CD4-positive, CD25-positive, alpha-beta regulatory T cell (primary cell): ENCODE measurements at regions not wholly inside any gene's neighbourhood (a gene's known extent, or its start where the extent isn't known, plus 50 kb on each side); places are given as distances from the start of the nearest gene placed in this dataset.

Experiments used
- ATAC-seq, 2 donors: fragments of 150-1000 bp; cut with Tn5 transposase; one replicate each; pipeline ENCODE4 v1.10.0; 2021; ENCODE audit warnings: low read depth in 2 of 2, moderate number of reproducible peaks in 2 of 2, moderate library complexity in 1 of 2
- DNase-seq, 3 donors: peaks; one replicate each; pipeline versions ENCODE4 v3.0.0 to v3.0.0-alpha.2; 2012 to 2022; ENCODE audit warnings: mixed read lengths in 1 of 3
- H3K27ac ChIP-seq: one replicate; pipeline ENCODE4 v1.7.0; 2013; ENCODE audit warnings: mild to moderate bottlenecking, low read length; ENCODE audit not compliant: insufficient read depth, poor library complexity, severe bottlenecking
- H3K27me3 ChIP-seq: one replicate; pipeline ENCODE4 v1.7.0; 2013; ENCODE audit warnings: low read length; ENCODE audit not compliant: control insufficient read depth, insufficient read depth
- H3K36me3 ChIP-seq: one replicate; pipeline ENCODE4 v1.7.0; 2013; ENCODE audit warnings: mild to moderate bottlenecking, low read length, moderate library complexity; ENCODE audit not compliant: control insufficient read depth, insufficient read depth
- H3K4me1 ChIP-seq: 2 replicates; pipeline ENCODE4 v1.7.0; 2013; ENCODE audit warnings: mild to moderate bottlenecking, low read length; ENCODE audit not compliant: insufficient read depth, control insufficient read depth, poor library complexity, severe bottlenecking
- H3K4me3 ChIP-seq: one replicate; pipeline ENCODE4 v1.7.0; 2013; ENCODE audit warnings: low read depth, mild to moderate bottlenecking, low read length, moderate library complexity
- H3K9me3 ChIP-seq, 2 experiments: 1 replicate in 1 of 2; 2 replicates in 1 of 2; pipeline ENCODE4 v1.7.0; 2013; ENCODE audit warnings: low read length in 2 of 2, mild to moderate bottlenecking in 1 of 2, moderate library complexity in 1 of 2; ENCODE audit not compliant: control insufficient read depth in 2 of 2
- H3K27ac Mint-ChIP-seq, 3 donors: one replicate each; pipeline ENCODE4 v1.8.0; 2020 to 2022; ENCODE audit warnings: mild to moderate bottlenecking in 3 of 3, mixed read lengths in 3 of 3, moderate library complexity in 2 of 3
- H3K27me3 Mint-ChIP-seq: one replicate; pipeline ENCODE4 v1.8.0; 2022; ENCODE audit warnings: mild to moderate bottlenecking, mixed read lengths
- H3K36me3 Mint-ChIP-seq: one replicate; pipeline ENCODE4 v1.8.0; 2020; ENCODE audit warnings: mixed read lengths
- H3K4me1 Mint-ChIP-seq, 4 donors: one replicate each; pipeline ENCODE4 v1.8.0; 2020 to 2022; ENCODE audit warnings: mixed read lengths in 4 of 4, mild to moderate bottlenecking in 1 of 4
- H3K4me3 Mint-ChIP-seq, 4 donors: one replicate each; pipeline ENCODE4 v1.8.0; 2020 to 2022; ENCODE audit warnings: mild to moderate bottlenecking in 4 of 4, mixed read lengths in 4 of 4, moderate library complexity in 3 of 4
- H3K9me3 Mint-ChIP-seq, 7 donors: one replicate each; pipeline ENCODE4 v1.8.0; 2020 to 2022; ENCODE audit warnings: mixed read lengths in 7 of 7, mild to moderate bottlenecking in 3 of 7, moderate library complexity in 2 of 7

DNA sequence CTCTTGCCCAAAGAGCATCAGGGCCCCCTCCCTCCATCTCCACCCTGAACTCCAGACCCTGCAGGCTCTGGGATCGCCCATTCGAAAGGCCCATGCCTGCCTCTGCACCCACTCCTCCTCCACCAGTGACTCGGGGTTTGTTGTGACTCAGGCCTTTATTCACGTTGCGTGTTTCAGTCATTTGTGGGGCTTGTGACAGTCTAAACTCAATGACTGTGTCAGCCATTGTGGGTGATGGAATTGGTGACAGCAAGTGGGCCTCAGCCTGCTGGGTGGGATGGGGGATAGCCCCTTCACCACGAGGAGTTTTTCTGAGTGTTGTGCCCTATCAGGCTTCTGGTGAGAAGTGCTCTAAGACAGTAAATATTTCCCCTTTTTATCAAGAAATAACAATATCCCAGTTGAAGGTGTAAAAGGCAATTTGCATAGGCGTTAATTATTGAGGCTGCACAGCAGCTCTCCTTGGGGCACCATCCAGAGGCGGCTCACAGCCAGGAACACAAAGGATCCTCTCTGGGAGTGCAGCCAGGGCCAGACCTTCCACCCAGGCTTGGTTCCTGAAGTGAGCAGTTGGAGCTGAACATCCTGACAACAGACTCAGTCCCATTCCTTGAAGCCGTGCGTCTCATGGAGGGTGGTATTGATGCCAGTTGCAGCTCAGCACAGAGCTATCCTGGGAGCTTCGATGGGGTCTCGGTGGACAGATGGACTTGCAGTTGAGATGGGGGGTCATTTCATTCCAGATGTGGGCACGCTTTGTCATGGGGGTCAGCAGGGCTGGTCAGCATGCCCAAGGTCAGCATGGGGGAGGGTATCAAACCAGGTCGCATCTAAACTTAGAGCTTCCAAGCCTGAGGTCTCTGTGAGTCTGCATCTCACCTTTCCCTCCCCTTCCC lies 135.6 kb upstream of the CACNA1E start:
- no peak overlapping the region for H3K27ac ChIP-seq
- no peak for ATAC-seq

DNA sequence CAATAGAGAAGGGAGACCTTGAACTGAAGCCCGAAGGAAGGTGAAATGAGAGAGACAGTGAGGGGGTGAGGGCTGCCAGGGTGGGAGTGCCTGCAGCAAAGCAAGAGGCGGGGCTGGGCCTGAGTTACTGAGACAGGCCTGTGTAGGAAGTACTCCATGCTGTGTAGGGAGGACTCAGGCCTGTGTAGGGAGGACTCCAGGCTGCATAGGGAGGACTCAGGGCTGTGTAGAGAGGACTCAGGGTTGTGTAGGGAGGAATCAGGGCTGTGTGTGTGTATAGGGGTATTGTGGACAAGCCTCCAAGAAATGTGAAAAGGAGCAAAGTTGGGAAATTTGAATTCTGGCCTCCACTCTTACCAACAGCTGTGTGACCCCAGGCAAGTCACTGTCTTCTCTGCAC lies 133.8 kb upstream of the CACNA1E start:
- Histone ChIP-seq H3K27ac (no peak overlapping the region), H3K36me3 (no peaks in the 10 kb centered on the region), H3K27me3 (no peaks in the 10 kb centered on the region), H3K9me3 (no peaks in the 10 kb centered on the region), H3K4me3 (no peak overlapping the region), H3K4me1 (no peaks in the 10 kb centered on the region)
- ATAC-seq (no peak), DNase-seq (no peak)
- no peak overlapping the region for H3K27ac Mint-ChIP-seq
- peaks cover 0 to 1% (median 0%) of the 10 kb centered on the region in 7 donors for H3K9me3 Mint-ChIP-seq
- no peaks in the 10 kb centered on the region for H3K27me3 Mint-ChIP-seq
- peaks cover 0 to 7% (median 0%) of the 10 kb centered on the region in 4 donors for H3K4me1 Mint-ChIP-seq
- peaks cover 7% of the 10 kb centered on the region for H3K36me3 Mint-ChIP-seq
- H3K4me3 Mint-ChIP-seq = no peak overlapping the region

More for the DNA sequence above, 135.6 kb upstream of the CACNA1E start:
- H3K9me3 Mint-ChIP-seq = peaks cover 0 to 1% (median 0%) of the 10 kb centered on the region in 7 donors
- DNase-seq = no peak
- peaks cover 4% of the 10 kb centered on the region for H3K36me3 Mint-ChIP-seq
- H3K36me3 ChIP-seq = no peaks in the 10 kb centered on the region
- peaks cover 0 to 16% (median 2%) of the 10 kb centered on the region in 4 donors for H3K4me1 Mint-ChIP-seq
- H3K4me3 Mint-ChIP-seq = no peak overlapping the region
- no peaks in the 10 kb centered on the region for H3K27me3 Mint-ChIP-seq
- H3K9me3 ChIP-seq = no peaks in the 10 kb centered on the region
- no peak overlapping the region for H3K4me3 ChIP-seq
- H3K4me1 ChIP-seq = no peaks in the 10 kb centered on the region
- H3K27ac Mint-ChIP-seq = peak overlapping the region in 1 of 3 donors; percentile 62
- H3K27me3 ChIP-seq = no peaks in the 10 kb centered on the region

DNA sequence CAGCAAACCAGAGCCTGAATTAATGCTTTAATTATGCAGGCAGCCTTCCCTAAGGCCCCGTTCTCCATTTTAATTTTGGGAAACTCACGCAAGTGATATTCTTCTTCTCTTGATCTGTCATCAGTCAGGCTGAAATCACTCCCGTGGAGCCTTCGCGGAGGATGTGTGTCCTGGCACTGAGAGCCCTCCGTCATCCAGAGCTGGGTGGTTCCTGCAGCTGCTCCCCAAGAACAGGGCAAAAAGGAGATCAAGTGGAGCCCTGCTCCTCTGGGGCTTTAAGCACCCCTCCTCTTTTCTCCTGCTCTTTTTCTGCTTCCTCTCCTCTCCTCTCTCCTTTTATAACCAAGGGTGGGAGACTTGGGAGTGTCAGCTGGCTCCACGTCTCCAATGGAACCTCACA lies 133.2 kb upstream of the CACNA1E start:
- peaks cover 0 to 1% (median 0%) of the 10 kb centered on the region in 7 donors for H3K9me3 Mint-ChIP-seq
- H3K27ac Mint-ChIP-seq = no peak overlapping the region
- H3K36me3 Mint-ChIP-seq = peaks cover 8% of the 10 kb centered on the region

DNA sequence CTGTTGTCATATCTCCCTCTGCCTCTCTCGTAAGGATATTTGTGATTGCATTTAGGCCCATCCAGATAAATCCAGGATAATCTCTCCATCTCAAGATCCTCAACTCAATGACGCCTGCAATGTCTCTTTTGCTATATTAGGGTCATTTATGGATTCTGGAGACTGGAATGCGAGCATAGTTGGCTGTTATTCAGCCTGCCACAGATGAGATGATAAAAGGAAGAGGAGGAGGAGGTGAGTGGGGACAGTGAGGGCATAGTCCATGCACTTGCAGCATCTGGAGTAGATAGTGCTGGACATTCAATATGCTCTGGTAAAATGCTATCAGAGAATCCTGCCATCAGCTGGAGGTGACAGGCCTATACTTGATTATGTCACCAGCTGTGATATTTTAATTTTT lies 131.6 kb upstream of the CACNA1E start:
- Histone ChIP-seq H3K36me3 (no peaks in the 10 kb centered on the region), H3K4me1 (no peaks in the 10 kb centered on the region), H3K4me3 (no peak overlapping the region), H3K27me3 (no peaks in the 10 kb centered on the region), H3K9me3 (no peaks in the 10 kb centered on the region), H3K27ac (no peak overlapping the region)
- ATAC-seq (no peak), DNase-seq (no peak)
- peaks cover 0 to 10% (median 0%) of the 10 kb centered on the region in 4 donors for H3K4me1 Mint-ChIP-seq
- no peak overlapping the region for H3K4me3 Mint-ChIP-seq
- no peaks in the 10 kb centered on the region for H3K27me3 Mint-ChIP-seq
- H3K9me3 Mint-ChIP-seq = peaks cover 0 to 1% (median 0%) of the 10 kb centered on the region in 7 donors
- no peak overlapping the region for H3K27ac Mint-ChIP-seq
- H3K36me3 Mint-ChIP-seq = peaks cover 8% of the 10 kb centered on the region

More for the DNA sequence above, 133.2 kb upstream of the CACNA1E start:
- no peaks in the 10 kb centered on the region for H3K27me3 Mint-ChIP-seq
- Histone ChIP-seq H3K36me3 (no peaks in the 10 kb centered on the region), H3K4me1 (no peaks in the 10 kb centered on the region), H3K27me3 (no peaks in the 10 kb centered on the region), H3K27ac (no peak overlapping the region), H3K4me3 (no peak overlapping the region), H3K9me3 (no peaks in the 10 kb centered on the region)
- no peak overlapping the region for H3K4me3 Mint-ChIP-seq
- ATAC-seq (no peak), DNase-seq (no peak)
- H3K4me1 Mint-ChIP-seq = peaks cover 0 to 8% (median 0%) of the 10 kb centered on the region in 4 donors

DNA sequence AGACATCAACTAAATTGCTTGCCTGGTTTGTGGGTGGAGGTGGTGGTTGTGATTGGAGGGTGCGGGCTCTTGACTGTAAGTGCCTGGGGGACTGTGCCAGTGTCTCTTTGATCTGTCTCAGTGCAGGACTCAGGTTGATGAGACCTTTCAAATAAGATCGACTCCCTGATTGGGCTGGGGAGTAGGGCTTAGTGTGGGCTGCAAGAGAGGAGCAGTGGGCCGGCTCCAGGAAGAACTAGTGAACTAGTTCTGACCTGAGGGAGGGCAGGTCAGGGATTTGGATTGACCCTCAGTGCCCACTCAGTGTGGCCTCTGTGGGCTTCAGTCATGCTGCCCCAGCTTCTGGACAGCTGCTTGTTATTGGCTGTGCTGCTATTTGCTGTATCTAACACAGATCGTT lies 130.6 kb upstream of the CACNA1E start:
- no peak overlapping the region for H3K27ac ChIP-seq
- DNase-seq (no peak), ATAC-seq (no peak)
- H3K9me3 ChIP-seq = no peaks in the 10 kb centered on the region
- no peak overlapping the region for H3K4me3 ChIP-seq
- H3K27ac Mint-ChIP-seq = peak overlapping the region in 1 of 3 donors; percentile 63
- peaks cover 0 to 1% (median 0%) of the 10 kb centered on the region in 7 donors for H3K9me3 Mint-ChIP-seq
- H3K27me3 ChIP-seq = no peaks in the 10 kb centered on the region
- H3K36me3 ChIP-seq = no peaks in the 10 kb centered on the region
- H3K4me1 ChIP-seq = no peaks in the 10 kb centered on the region
- H3K27me3 Mint-ChIP-seq = no peaks in the 10 kb centered on the region
- peaks cover 0 to 16% (median 0%) of the 10 kb centered on the region in 4 donors for H3K4me1 Mint-ChIP-seq
- no peak overlapping the region for H3K4me3 Mint-ChIP-seq
- peaks cover 8% of the 10 kb centered on the region for H3K36me3 Mint-ChIP-seq

DNA sequence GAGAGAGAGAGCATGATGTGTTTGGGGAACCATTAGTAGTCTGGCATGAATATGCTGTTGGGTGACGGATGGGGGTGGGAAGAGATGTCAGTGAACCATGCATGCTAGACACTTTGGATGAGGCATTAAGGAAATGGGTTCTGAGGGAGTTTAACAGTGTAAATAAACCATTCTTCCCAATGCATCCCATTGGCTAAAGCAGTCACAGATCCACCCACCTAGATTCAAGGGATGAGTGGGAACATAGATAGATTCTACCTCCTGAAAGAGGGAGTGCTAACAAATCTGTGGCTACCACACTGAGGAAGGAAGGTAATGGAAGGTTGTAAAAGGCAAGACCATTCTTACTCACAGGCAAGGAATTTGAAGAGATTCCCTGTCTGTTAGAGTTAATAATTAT lies 129.8 kb upstream of the CACNA1E start:
- H3K9me3 ChIP-seq = no peaks in the 10 kb centered on the region
- no peak overlapping the region for H3K27ac ChIP-seq
- H3K4me3 ChIP-seq = no peak overlapping the region
- Mint-ChIP-seq H3K36me3 (peaks cover 8% of the 10 kb centered on the region), H3K27ac (no peak overlapping the region), H3K4me1 (peaks cover 0 to 16% (median 0%) of the 10 kb centered on the region in 4 donors), H3K27me3 (no peaks in the 10 kb centered on the region), H3K9me3 (peaks cover 0 to 1% (median 0%) of the 10 kb centered on the region in 7 donors), H3K4me3 (no peak overlapping the region)
- DNase-seq = no peak
- H3K27me3 ChIP-seq = no peaks in the 10 kb centered on the region
- no peak for ATAC-seq
- H3K36me3 ChIP-seq = no peaks in the 10 kb centered on the region
- no peaks in the 10 kb centered on the region for H3K4me1 ChIP-seq

DNA sequence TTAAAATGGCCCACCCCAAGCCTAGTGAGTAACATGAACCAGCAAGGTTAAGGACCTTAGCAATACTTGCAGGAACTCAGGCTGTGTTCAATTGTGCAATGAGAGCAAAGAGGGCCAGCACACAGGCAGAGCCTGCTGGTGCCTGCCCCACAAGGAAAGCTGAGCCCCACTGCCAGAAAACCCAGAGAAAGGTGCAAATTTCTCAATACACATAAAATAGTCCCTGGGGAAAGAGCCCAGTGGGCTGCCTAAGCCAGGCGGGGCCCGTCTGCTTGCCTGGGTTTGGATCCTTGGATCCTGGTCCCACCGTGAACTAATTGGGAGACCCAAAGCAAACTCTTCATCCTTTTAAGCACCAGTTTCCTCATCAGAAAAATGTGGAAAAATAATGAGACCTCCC lies 128.5 kb upstream of the CACNA1E start:
- Histone ChIP-seq H3K27me3 (no peaks in the 10 kb centered on the region), H3K4me3 (no peak overlapping the region), H3K4me1 (no peaks in the 10 kb centered on the region), H3K36me3 (no peaks in the 10 kb centered on the region), H3K9me3 (no peaks in the 10 kb centered on the region), H3K27ac (no peak overlapping the region)
- Mint-ChIP-seq H3K27me3 (no peaks in the 10 kb centered on the region), H3K4me1 (peaks cover 0 to 16% (median 0%) of the 10 kb centered on the region in 4 donors), H3K36me3 (peaks cover 8% of the 10 kb centered on the region), H3K27ac (no peak overlapping the region), H3K9me3 (no peaks in the 10 kb centered on the region), H3K4me3 (no peak overlapping the region)
- DNase-seq (no peak), ATAC-seq (no peak)
